ENCODE measurements at regions not wholly inside any gene's neighbourhood (a gene's known extent, or its start where the extent isn't known, plus 50 kb on each side); places are given as distances from the start of the nearest gene placed in this dataset.

GRCh38 chr16:6846452-6846851, 486.2 kb upstream of the RBFOX1 start:
- ATAC-seq (ENCODE audit: low read depth) (no peak), DNase-seq (ENCODE audit: low spot score) (no peak)
- no peaks in the 10 kb centered on the region for H3K4me1 ChIP-seq (ENCODE audit: insufficient read depth, poor library complexity, severe bottlenecking)
- H3K27ac ChIP-seq (ENCODE audit: poor library complexity, severe bottlenecking), result no peak overlapping the region
- H3K27me3 ChIP-seq (ENCODE audit: insufficient read depth, poor library complexity, severe bottlenecking), result no peaks in the 10 kb centered on the region
- no peak overlapping the region for H3K4me3 ChIP-seq (ENCODE audit: severe bottlenecking)
- H3K9me3 ChIP-seq (ENCODE audit: severe bottlenecking), result no peaks in the 10 kb centered on the region
- TF ChIP-seq CTCF (IDR thresholded peaks at IDR 0.05; ENCODE audit: poor library complexity, severe bottlenecking), result no peak
- no peaks in the 10 kb centered on the region for H3K36me3 ChIP-seq (ENCODE audit: low read depth)

- no peak for ATAC-seq (ENCODE audit: low read depth)
- Histone ChIP-seq H3K9me3 (ENCODE audit: severe bottlenecking) (no peaks in the 10 kb centered on the region), H3K27me3 (ENCODE audit: insufficient read depth, poor library complexity, severe bottlenecking) (no peaks in the 10 kb centered on the region), H3K4me1 (ENCODE audit: insufficient read depth, poor library complexity, severe bottlenecking) (no peaks in the 10 kb centered on the region), H3K27ac (ENCODE audit: poor library complexity, severe bottlenecking) (no peak overlapping the region), H3K4me3 (ENCODE audit: severe bottlenecking) (no peak overlapping the region), H3K36me3 (ENCODE audit: low read depth) (no peaks in the 10 kb centered on the region)
- DNase-seq (ENCODE audit: low spot score), result no peak
- TF ChIP-seq CTCF (IDR thresholded peaks at IDR 0.05; ENCODE audit: poor library complexity, severe bottlenecking), result no peak
These were observed 491.3 kb upstream of the RBFOX1 start for GRCh38 chr16:6841392-6841791.

- H3K27me3 ChIP-seq (ENCODE audit: insufficient read depth, poor library complexity, severe bottlenecking), result no peaks in the 10 kb centered on the region
- H3K4me3 ChIP-seq (ENCODE audit: severe bottlenecking), result no peak overlapping the region
- no peaks in the 10 kb centered on the region for H3K4me1 ChIP-seq (ENCODE audit: insufficient read depth, poor library complexity, severe bottlenecking)
- DNase-seq (ENCODE audit: low spot score) (no peak), ATAC-seq (ENCODE audit: low read depth) (no peak)
- TF ChIP-seq CTCF (IDR thresholded peaks at IDR 0.05; ENCODE audit: poor library complexity, severe bottlenecking), result no peak
- no peaks in the 10 kb centered on the region for H3K9me3 ChIP-seq (ENCODE audit: severe bottlenecking)
- H3K36me3 ChIP-seq (ENCODE audit: low read depth), result no peaks in the 10 kb centered on the region
- no peak overlapping the region for H3K27ac ChIP-seq (ENCODE audit: poor library complexity, severe bottlenecking)
These were observed 494.9 kb upstream of the RBFOX1 start for GRCh38 chr16:6837722-6838121.

- no peak for ATAC-seq (ENCODE audit: low read depth)
- no peak for DNase-seq (ENCODE audit: low spot score)
- Histone ChIP-seq H3K27me3 (ENCODE audit: insufficient read depth, poor library complexity, severe bottlenecking) (no peaks in the 10 kb centered on the region), H3K4me3 (ENCODE audit: severe bottlenecking) (no peak overlapping the region), H3K27ac (ENCODE audit: poor library complexity, severe bottlenecking) (no peak overlapping the region), H3K36me3 (ENCODE audit: low read depth) (no peaks in the 10 kb centered on the region), H3K4me1 (ENCODE audit: insufficient read depth, poor library complexity, severe bottlenecking) (no peaks in the 10 kb centered on the region), H3K9me3 (ENCODE audit: severe bottlenecking) (no peaks in the 10 kb centered on the region)
- no peak for TF ChIP-seq CTCF (IDR thresholded peaks at IDR 0.05; ENCODE audit: poor library complexity, severe bottlenecking)
These were observed 495.9 kb upstream of the RBFOX1 start for GRCh38 chr16:6836766-6837165.

- DNase-seq (ENCODE audit: low spot score) (no peak), ATAC-seq (ENCODE audit: low read depth) (no peak)
- TF ChIP-seq CTCF (IDR thresholded peaks at IDR 0.05; ENCODE audit: poor library complexity, severe bottlenecking), result no peak
These were observed 496.7 kb upstream of the RBFOX1 start for GRCh38 chr16:6835941-6836340.

More at GRCh38 chr16:6835941-6836340, 496.7 kb upstream of the RBFOX1 start:
- H3K27me3 ChIP-seq (ENCODE audit: insufficient read depth, poor library complexity, severe bottlenecking), result no peaks in the 10 kb centered on the region
- H3K4me3 ChIP-seq (ENCODE audit: severe bottlenecking), result no peak overlapping the region
- H3K4me1 ChIP-seq (ENCODE audit: insufficient read depth, poor library complexity, severe bottlenecking), result no peaks in the 10 kb centered on the region
- no peak overlapping the region for H3K27ac ChIP-seq (ENCODE audit: poor library complexity, severe bottlenecking)
- H3K36me3 ChIP-seq (ENCODE audit: low read depth), result no peaks in the 10 kb centered on the region
- H3K9me3 ChIP-seq (ENCODE audit: severe bottlenecking), result no peaks in the 10 kb centered on the region
